ENCODE measurements at regions not wholly inside any gene's neighbourhood (a gene's known extent, or its start where the extent isn't known, plus 50 kb on each side); places are given as distances from the start of the nearest gene placed in this dataset.
"Not testable (repeated sequence)": the region's sequence is repeated elsewhere in the genome, so short reads cannot be mapped to it uniquely, and the experiment has no call there.

- DNase-seq (ENCODE audit: low read depth in 2 of 2): peak; percentile 5 to 14
Measured at GRCh38 chr17:14427900-14428647, 127.2 kb downstream of the HS3ST3B1 start.

GRCh38 chr17:14423156-14423555 is 122.3 kb downstream of the HS3ST3B1 start:
- not testable (repeated sequence) for DNase-seq (ENCODE audit: low read depth in 2 of 2)

- no peak for DNase-seq (ENCODE audit: low read depth in 2 of 2)
Measured at GRCh38 chr17:14417336-14417735, 116.5 kb downstream of the HS3ST3B1 start.

- DNase-seq (ENCODE audit: low read depth in 2 of 2): no peak
Measured at GRCh38 chr17:14409292-14409691, 108.4 kb downstream of the HS3ST3B1 start.

GRCh38 chr17:14407541-14407940 is 106.7 kb downstream of the HS3ST3B1 start:
- no peak for DNase-seq (ENCODE audit: low read depth in 2 of 2)

GRCh38 chr17:14405189-14405588 is 104.3 kb downstream of the HS3ST3B1 start:
- no peak for DNase-seq (ENCODE audit: low read depth in 2 of 2)

All from stimulated activated CD8-positive, alpha-beta memory T cell treated with anti-CD3 and anti-CD28 coated beads, Interleukin-15, amount 100 ng/mL, for 4 hours (primary cell).